Fibroblast of the aortic adventitia (primary cell): ENCODE measurements at regions not wholly inside any gene's neighbourhood (a gene's known extent, or its start where the extent isn't known, plus 50 kb on each side); places are given as distances from the start of the nearest gene placed in this dataset.
A peak's percentile ranks its signal among the peaks of the same experiment; 100 is the strongest.
"Not testable (repeated sequence)": the region's sequence is repeated elsewhere in the genome, so short reads cannot be mapped to it uniquely, and the experiment has no call there.

Source experiments
- DNase-seq: peaks from one replicate; pipeline ENCODE4 v3.0.0-alpha.2; 2010; ENCODE audit warnings: low read depth
- H3K4me3 ChIP-seq: 2 replicates; pipeline ENCODE4 v1.5.1; 2011; ENCODE audit warnings: low read depth, mild to moderate bottlenecking, control low read depth, low read length, moderate library complexity
- CTCF ChIP-seq: IDR thresholded peaks from 2 replicates; pipeline ENCODE4 v1.5.1; 2011; ENCODE audit warnings: mild to moderate bottlenecking, low read length, control low read depth, inconsistent platforms; ENCODE audit not compliant: insufficient read depth

- no peak for DNase-seq
- no peak for TF ChIP-seq CTCF
- H3K4me3 ChIP-seq = no peak overlapping the region
Measured at GRCh38 chr18:73331212-73331772, 463.5 kb upstream of the NETO1 start.

GRCh38 chr18:73330106-73330505 is 462.3 kb upstream of the NETO1 start:
- DNase-seq, H3K4me3 ChIP-seq: not testable (repeated sequence)

GRCh38 chr18:73324187-73324831 is 456.5 kb upstream of the NETO1 start:
- not testable (repeated sequence) for DNase-seq, H3K4me3 ChIP-seq

GRCh38 chr18:73318739-73319479 is 451.1 kb upstream of the NETO1 start:
- peak; percentile 57 for DNase-seq
- no peak overlapping the region for H3K4me3 ChIP-seq
- no peak for TF ChIP-seq CTCF

- no peak overlapping the region for H3K4me3 ChIP-seq
- no peak for TF ChIP-seq CTCF
- DNase-seq = peak; percentile 47
Measured at GRCh38 chr18:73316513-73316912, 448.7 kb upstream of the NETO1 start.

- no peak for TF ChIP-seq CTCF
- no peak overlapping the region for H3K4me3 ChIP-seq
- no peak for DNase-seq
Measured at GRCh38 chr18:73315381-73315780, 447.6 kb upstream of the NETO1 start.

GRCh38 chr18:73313476-73313875 is 445.7 kb upstream of the NETO1 start:
- no peak overlapping the region for H3K4me3 ChIP-seq
- TF ChIP-seq CTCF = no peak
- DNase-seq = no peak
